Mammary epithelial cell (primary cell): ENCODE measurements at regions not wholly inside any gene's neighbourhood (a gene's known extent, or its start where the extent isn't known, plus 50 kb on each side); places are given as distances from the start of the nearest gene placed in this dataset.

Experiments
- CTCF ChIP-seq, 2 donors: IDR thresholded peaks in 1 of 2; conservative IDR thresholded peaks in 1 of 2; 2 replicates each; pipeline ENCODE4 v1.5.1; 2011 to 2012; ENCODE audit warnings: inconsistent platforms in 2 of 2, low read length in 2 of 2, mild to moderate bottlenecking in 2 of 2, control low read depth in 1 of 2, low read depth in 1 of 2; ENCODE audit not compliant: insufficient read depth in 1 of 2; ENCODE audit errors: extremely low read depth in 1 of 2
- EZH2 ChIP-seq: IDR thresholded peaks from 2 replicates; pipeline ENCODE4 v1.6.1; 2012; ENCODE audit warnings: low read length, inconsistent platforms, borderline replicate concordance

DNA sequence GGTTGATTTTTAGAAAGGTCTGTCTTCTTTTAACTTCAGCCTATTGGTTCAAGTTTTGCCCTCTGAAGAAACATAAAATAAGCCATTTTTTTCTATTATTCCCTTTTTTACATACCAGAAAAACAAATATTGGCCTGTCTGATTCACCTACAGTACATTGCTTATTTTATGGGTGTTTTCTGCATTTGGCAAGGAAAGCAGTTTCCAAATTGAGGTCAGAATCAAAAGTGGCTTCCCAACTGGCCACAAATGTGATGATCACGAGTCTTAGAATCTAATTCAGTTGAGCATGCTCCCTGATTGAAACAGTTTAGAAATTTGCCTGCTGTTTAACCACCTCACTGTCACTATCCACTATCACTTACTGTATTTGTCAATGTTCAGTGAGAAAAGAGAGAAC lies 106.9 kb upstream of the CHMP2B start:
- TF ChIP-seq CTCF (conservative IDR thresholded peaks at IDR 0.05 in 1 of 2, IDR thresholded peaks at IDR 0.05 in 1 of 2; ENCODE audit: extremely low read depth in 1 of 2, insufficient read depth in 1 of 2, low read depth in 1 of 2, low read length in 2 of 2) (no peak), EZH2 (no peak)
